Right ventricle myocardium superior (tissue), 1 donor: ENCODE measurements at regions not wholly inside any gene's neighbourhood (a gene's known extent, or its start where the extent isn't known, plus 50 kb on each side); places are given as distances from the start of the nearest gene placed in this dataset.

ENCODE experiments used
- ATAC-seq: fragments of 200-7000 bp; cut with Tn5 transposase; one replicate; pipeline ENCODE4 v1.9.1; 2020; ENCODE audit warnings: mild to moderate bottlenecking; ENCODE audit not compliant: poor library complexity
- DNase-seq: peaks from one replicate; pipeline ENCODE4 v3.0.0-alpha.2; 2020
- intact Hi-C: fragments of 100-400 bp; cut with DNase I; formaldehyde crosslinking; loops from one replicate; pipeline ENCODE4 v1.11.2; 2022
- donor health status: DM: no; HTN: yes; CAD: no; lungs with severe emphysema.

- ATAC-seq (no peak), DNase-seq (no peak)
- intact Hi-C loops, result no loop called here
These were observed 72.8 kb upstream of the MC4R start for GRCh38 chr18:60445341-60445740.

- no peak for ATAC-seq
- intact Hi-C loops, result no loop called here
These were observed 74.2 kb upstream of the MC4R start for GRCh38 chr18:60446821-60447220.

GRCh38 chr18:60448487-60449267 is 76.1 kb upstream of the MC4R start:
- intact Hi-C loops, result no loop called here
- ATAC-seq, result no peak
- DNase-seq, result no peak

More at GRCh38 chr18:60446821-60447220, 74.2 kb upstream of the MC4R start:
- DNase-seq, result no peak

DNA sequence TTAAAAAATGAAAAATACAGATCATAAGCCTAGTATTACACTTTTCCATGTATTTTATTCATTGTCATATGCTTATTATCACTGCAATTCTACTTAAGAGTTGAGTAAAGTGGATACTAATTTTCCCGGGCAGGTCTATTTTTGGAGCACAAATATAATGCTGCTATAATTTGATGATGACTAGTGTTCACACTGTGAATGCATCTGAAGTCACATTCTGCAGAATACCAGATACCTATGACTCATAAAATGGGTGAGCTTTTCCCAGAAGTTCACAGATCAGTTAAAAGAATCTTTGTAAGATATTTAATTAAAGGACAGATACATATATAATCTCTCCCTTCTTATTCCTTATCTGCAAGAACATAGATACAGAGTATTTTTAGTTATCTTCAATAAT is 79.8 kb upstream of the MC4R start:
- DNase-seq (no peak), ATAC-seq (no peak)
- intact Hi-C loops, result no loop called here

- DNase-seq (no peak), ATAC-seq (no peak)
- intact Hi-C loops, result no loop called here
These were observed 94.1 kb upstream of the MC4R start for GRCh38 chr18:60466677-60467076.

- no peak for ATAC-seq
- DNase-seq, result no peak
- intact Hi-C loops, result no loop called here
These were observed 97.0 kb upstream of the MC4R start for GRCh38 chr18:60469387-60470100.

DNA sequence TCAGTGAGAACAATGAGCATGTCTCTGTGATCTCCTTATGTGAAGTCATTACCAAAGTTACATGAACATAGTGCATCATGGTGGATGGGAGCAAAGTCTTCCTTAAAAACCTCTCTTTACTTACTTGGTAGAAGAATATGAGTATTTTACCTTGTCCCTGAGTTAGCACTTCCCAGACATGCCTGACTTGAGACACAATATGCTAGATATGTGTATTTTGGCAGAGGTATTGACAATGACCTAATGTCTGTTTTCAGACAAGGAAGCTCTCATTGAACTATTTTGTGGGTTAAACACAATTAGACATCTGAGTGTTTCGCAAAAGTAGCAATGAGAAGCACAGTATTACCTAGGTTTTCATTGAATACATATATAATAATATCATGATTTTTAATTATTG is 99.1 kb upstream of the MC4R start:
- intact Hi-C loops, result no loop called here

DNA sequence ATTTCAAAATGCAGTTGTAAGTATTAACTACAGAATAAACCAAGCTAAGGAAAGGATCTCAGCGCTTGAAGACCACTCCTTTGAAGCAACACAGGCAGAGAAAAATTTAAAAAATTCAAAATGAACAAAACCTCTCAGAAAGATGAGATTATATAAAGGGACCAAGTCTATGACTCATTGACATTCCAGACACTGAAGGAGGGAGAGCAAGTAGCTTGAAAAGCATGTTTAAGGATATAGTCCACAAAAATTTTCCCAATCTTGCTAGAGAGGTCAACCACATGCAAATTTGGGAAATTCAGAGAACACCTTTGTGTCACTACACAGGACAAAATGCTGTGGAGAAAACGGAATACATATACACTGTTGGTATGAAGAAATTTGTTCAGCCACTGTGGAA is 112.6 kb upstream of the MC4R start:
- ATAC-seq, result no peak
- intact Hi-C loops, result no loop called here
- DNase-seq, result no peak

More for the DNA sequence above, 99.1 kb upstream of the MC4R start:
- no peak for ATAC-seq
- DNase-seq, result no peak

GRCh38 chr18:60493066-60493465 is 120.5 kb upstream of the MC4R start:
- DNase-seq (no peak), ATAC-seq (no peak)
- intact Hi-C loops, result no loop called here

DNA sequence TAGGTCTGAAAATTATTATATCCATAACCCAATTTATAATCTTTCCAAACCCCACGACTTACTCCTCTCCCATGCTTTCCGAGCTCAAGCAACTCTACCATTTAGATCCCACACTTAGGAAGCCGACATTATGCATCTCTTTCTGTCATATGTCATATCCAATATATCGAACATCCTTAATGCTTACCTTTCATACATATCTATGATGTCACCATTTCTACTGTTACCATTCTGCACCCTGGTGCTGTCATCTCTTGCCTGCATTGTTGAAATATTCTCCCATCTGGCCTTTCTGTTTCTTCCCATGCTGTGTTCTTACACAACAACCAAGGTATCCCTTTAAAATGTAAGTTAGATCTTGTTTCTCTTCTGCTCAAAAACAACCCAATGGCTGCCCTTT is 127.1 kb upstream of the MC4R start:
- no peak for ATAC-seq
- intact Hi-C loops, result no loop called here
- DNase-seq, result no peak

DNA sequence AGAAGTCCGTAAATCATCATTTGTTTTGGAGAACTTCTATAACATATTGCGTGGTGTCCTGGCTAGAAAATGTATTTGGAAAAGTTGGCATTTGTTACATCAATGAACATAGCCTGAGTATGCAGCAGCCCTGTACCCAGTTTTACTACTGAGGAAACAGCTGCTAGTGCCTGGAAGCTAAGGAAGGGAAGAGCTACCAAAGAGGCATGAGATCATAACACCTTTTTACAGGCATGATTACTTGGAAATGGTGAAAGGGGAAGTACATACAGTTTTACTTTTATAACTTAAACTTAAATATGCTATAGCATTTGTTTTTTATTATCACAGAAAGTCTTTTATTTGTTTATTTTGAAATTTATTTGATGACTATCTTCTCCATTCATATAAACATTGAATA is 128.4 kb upstream of the MC4R start:
- ATAC-seq (no peak), DNase-seq (no peak)
- intact Hi-C loops, result no loop called here

DNA sequence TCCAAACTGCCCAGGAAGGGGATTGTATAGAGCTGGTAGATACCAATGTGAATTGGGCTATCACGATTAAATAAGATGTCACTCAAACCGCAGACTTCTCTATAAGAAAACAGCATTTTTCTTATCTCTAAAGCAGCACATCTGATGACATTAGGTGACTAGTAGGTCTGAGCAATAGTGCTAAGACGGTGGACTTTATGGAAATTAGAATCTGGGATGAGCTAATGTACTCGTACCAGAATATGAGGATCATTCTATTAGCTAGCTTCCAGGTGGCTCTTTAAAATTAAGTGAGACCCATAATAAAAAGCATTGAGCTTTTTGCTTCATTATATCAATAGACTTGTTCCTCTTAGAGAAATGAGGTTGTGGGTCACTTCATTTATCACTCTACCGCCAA is 130.0 kb upstream of the MC4R start:
- no peak for ATAC-seq
- intact Hi-C loops, result no loop called here

GRCh38 chr18:60503199-60503598 is 130.6 kb upstream of the MC4R start:
- no peak for DNase-seq
- intact Hi-C loops, result no loop called here
- no peak for ATAC-seq

More for the DNA sequence above, 130.0 kb upstream of the MC4R start:
- no peak for DNase-seq

DNA sequence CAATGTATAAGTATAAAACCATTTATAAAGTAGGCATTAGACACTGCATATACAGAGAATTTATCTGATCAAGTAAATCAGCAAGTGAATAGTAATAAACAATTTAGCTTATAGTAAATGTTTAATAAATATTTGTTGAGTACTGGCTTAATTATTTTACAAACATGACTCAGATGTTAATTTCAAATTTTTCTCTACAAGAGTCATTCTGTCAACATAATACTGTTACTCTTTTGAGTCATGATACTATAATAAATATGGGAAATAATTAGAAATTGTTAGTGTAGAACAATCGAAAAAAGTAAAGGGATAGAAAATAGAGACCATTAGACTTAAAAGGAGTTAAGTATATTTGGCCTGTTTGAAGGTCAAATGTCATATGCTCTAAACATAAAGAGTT is 133.6 kb upstream of the MC4R start:
- ATAC-seq (no peak), DNase-seq (no peak)
- intact Hi-C loops, result no loop called here

GRCh38 chr18:60506682-60507081 is 134.1 kb upstream of the MC4R start:
- DNase-seq, result no peak
- intact Hi-C loops, result no loop called here
- no peak for ATAC-seq

DNA sequence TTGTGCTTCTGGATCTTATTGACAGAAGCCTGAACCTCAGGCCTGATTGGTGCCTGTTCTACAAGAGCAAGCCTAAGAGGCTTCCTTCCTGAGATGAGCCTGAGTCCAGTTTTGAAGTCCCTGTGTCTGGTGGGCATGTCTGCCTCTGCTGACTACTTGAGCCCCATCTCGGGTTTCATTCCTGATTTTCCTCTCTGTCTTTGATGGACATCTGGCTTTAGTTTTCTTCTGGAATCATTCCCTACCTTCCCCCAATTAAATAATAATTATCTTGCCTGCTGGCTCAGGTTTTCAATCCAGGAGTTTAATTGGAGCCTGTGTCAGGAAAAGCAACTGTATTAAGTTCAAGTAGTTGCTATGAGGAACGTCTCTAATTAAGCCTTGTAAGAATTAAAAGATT is 135.5 kb upstream of the MC4R start:
- intact Hi-C loops, result no loop called here
- no peak for ATAC-seq
- DNase-seq, result no peak

GRCh38 chr18:60534538-60534937 is 162.0 kb upstream of the MC4R start:
- intact Hi-C loops, result no loop called here
- ATAC-seq, result no peak

DNA sequence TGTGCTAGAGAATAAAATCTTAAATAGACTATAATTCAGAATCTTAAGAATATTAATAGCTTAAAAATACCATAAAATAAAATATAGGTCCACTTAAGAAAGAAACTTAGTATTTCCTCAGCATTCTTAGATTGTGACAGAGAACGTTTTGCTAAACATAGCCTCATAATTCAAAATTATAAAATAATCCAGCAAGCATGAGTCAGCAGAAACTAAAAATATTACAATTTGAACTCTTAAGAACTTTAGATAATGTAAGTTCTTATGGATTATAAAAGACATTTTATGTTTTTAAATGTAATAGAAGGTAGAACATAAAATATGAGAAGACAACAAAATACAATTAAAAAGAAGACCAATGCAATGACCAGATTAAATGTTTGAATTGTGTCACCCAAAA is 164.5 kb upstream of the MC4R start:
- ATAC-seq, result no peak

More at GRCh38 chr18:60534538-60534937, 162.0 kb upstream of the MC4R start:
- no peak for DNase-seq

DNA sequence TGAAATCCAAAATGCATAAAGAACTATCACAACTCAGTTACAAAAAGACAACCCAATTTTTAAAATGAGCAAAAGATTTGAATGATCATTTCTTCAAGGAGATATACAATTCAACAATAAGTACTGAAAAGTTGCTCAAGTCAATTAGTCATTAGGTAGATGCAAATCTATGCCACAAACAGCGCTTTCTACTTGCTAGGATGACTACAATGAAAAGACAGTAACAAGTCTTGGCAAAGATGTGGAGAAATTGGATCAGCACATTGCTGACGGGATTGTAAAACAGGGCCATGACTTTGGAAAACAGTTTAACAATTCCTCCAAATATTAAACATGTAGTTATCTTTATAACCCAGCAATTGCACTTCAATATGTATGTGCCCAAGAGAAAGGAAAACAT is 166.3 kb upstream of the MC4R start:
- ATAC-seq, result no peak
- DNase-seq, result no peak

More for the DNA sequence above, 164.5 kb upstream of the MC4R start:
- no peak for DNase-seq
- intact Hi-C loops, result no loop called here

GRCh38 chr18:60541661-60542060 is 169.1 kb upstream of the MC4R start:
- ATAC-seq (no peak), DNase-seq (no peak)
- intact Hi-C loops, result no loop called here

More for the DNA sequence above, 166.3 kb upstream of the MC4R start:
- intact Hi-C loops, result no loop called here
